DND-41 (cell line): ENCODE measurements at regions not wholly inside any gene's neighbourhood (a gene's known extent, or its start where the extent isn't known, plus 50 kb on each side); places are given as distances from the start of the nearest gene placed in this dataset.

Experiments used
- CTCF ChIP-seq: IDR thresholded peaks from 2 replicates; pipeline ENCODE4 v1.5.1; 2012; ENCODE audit warnings: borderline replicate concordance, low read length, moderate library complexity, mild to moderate bottlenecking; ENCODE audit not compliant: poor library complexity, severe bottlenecking; ENCODE audit errors: extremely low read depth
- EZH2 ChIP-seq: IDR thresholded peaks from 3 replicates; pipeline ENCODE4 v1.6.1; 2012; ENCODE audit warnings: borderline replicate concordance, low read depth, mild to moderate bottlenecking, moderate library complexity, low read length, inconsistent platforms; ENCODE audit not compliant: severe bottlenecking

GRCh38 chr12:68400226-68400829 is 68.2 kb upstream of the MDM1 start:
- TF ChIP-seq CTCF: no peak
- TF ChIP-seq EZH2: no peak
